Parathyroid adenoma (tissue), 2 donors: ENCODE measurements at regions not wholly inside any gene's neighbourhood (a gene's known extent, or its start where the extent isn't known, plus 50 kb on each side); places are given as distances from the start of the nearest gene placed in this dataset.

Experiments
- H2AFZ ChIP-seq: fragments of 300-600 bp; sonication (generic); one replicate; pipeline ENCODE4 v1.7.0; 2017; ENCODE audit warnings: antibody characterized with exemption, mild to moderate bottlenecking
- H3K27ac ChIP-seq: fragments of 300-600 bp; sonication (generic); one replicate; pipeline ENCODE4 v1.7.0; 2017
- H3K27me3 ChIP-seq: fragments of 300-600 bp; sonication (generic); one replicate; pipeline ENCODE4 v1.7.0; 2017; ENCODE audit warnings: low read length; ENCODE audit not compliant: control insufficient read depth, insufficient read depth
- H3K36me3 ChIP-seq: fragments of 300-600 bp; sonication (generic); one replicate; pipeline ENCODE4 v1.7.0; 2017; ENCODE audit warnings: low read length; ENCODE audit not compliant: control insufficient read depth, insufficient read depth
- H3K4me1 ChIP-seq: fragments of 300-600 bp; sonication (generic); one replicate; pipeline ENCODE4 v1.7.0; 2017; ENCODE audit warnings: control low read depth
- H3K4me2 ChIP-seq: fragments of 300-600 bp; sonication (generic); one replicate; pipeline ENCODE4 v1.7.0; 2017; ENCODE audit warnings: low read length
- H3K4me3 ChIP-seq: fragments of 300-600 bp; sonication (generic); one replicate; pipeline ENCODE4 v1.7.0; 2017; ENCODE audit warnings: low read depth, low read length
- H3K79me2 ChIP-seq: fragments of 300-600 bp; sonication (generic); one replicate; pipeline ENCODE4 v1.7.0; 2017; ENCODE audit warnings: control low read depth
- H3K9ac ChIP-seq: fragments of 300-600 bp; sonication (generic); one replicate; pipeline ENCODE4 v1.7.0; 2017; ENCODE audit warnings: mild to moderate bottlenecking
- H3K9me3 ChIP-seq: fragments of 300-600 bp; sonication (generic); one replicate; pipeline ENCODE4 v1.7.0; 2017; ENCODE audit warnings: low read length; ENCODE audit not compliant: control insufficient read depth
- CTCF ChIP-seq: fragments of 300-600 bp; sonication (generic); IDR thresholded peaks from one replicate; pipeline ENCODE4 v1.7.0; 2017; ENCODE audit warnings: antibody characterized with exemption, mild to moderate bottlenecking
- donor health status: primary hyperparathyroidism.

- no peak for TF ChIP-seq CTCF
- no peak overlapping the region for H2AFZ ChIP-seq
- no peaks in the 10 kb centered on the region for H3K9me3 ChIP-seq
Measured at GRCh38 chr2:195428673-195429072, 228.4 kb upstream of the SLC39A10 start.

GRCh38 chr2:195425328-195425727, 231.7 kb upstream of the SLC39A10 start:
- Histone ChIP-seq H3K4me3 (no peak overlapping the region), H2AFZ (no peak overlapping the region), H3K4me2 (no peak overlapping the region), H3K4me1 (no peaks in the 10 kb centered on the region), H3K9me3 (no peaks in the 10 kb centered on the region), H3K27me3 (no peaks in the 10 kb centered on the region), H3K9ac (no peak overlapping the region), H3K79me2 (no peaks in the 10 kb centered on the region), H3K36me3 (no peaks in the 10 kb centered on the region), H3K27ac (no peak overlapping the region)
- TF ChIP-seq CTCF = no peak

More at GRCh38 chr2:195428673-195429072, 228.4 kb upstream of the SLC39A10 start:
- Histone ChIP-seq H3K27me3 (no peaks in the 10 kb centered on the region), H3K27ac (no peak overlapping the region), H3K4me2 (no peak overlapping the region), H3K36me3 (no peaks in the 10 kb centered on the region), H3K9ac (no peak overlapping the region), H3K4me1 (no peaks in the 10 kb centered on the region), H3K79me2 (no peaks in the 10 kb centered on the region), H3K4me3 (no peak overlapping the region)

GRCh38 chr2:195419033-195419432, 238.0 kb upstream of the SLC39A10 start:
- Histone ChIP-seq H3K36me3 (no peaks in the 10 kb centered on the region), H3K27ac (no peak overlapping the region), H3K27me3 (no peaks in the 10 kb centered on the region), H3K4me1 (no peaks in the 10 kb centered on the region), H3K4me3 (no peak overlapping the region), H3K9me3 (no peaks in the 10 kb centered on the region), H3K4me2 (no peak overlapping the region), H3K79me2 (no peaks in the 10 kb centered on the region), H3K9ac (no peak overlapping the region), H2AFZ (no peak overlapping the region)
- TF ChIP-seq CTCF = no peak

GRCh38 chr2:195414537-195415100, 242.4 kb upstream of the SLC39A10 start:
- H3K4me1 ChIP-seq = no peaks in the 10 kb centered on the region
- no peak overlapping the region for H3K4me2 ChIP-seq
- no peaks in the 10 kb centered on the region for H3K36me3 ChIP-seq
- H3K9me3 ChIP-seq = no peaks in the 10 kb centered on the region
- no peak overlapping the region for H3K9ac ChIP-seq
- H3K4me3 ChIP-seq = no peak overlapping the region
- no peak overlapping the region for H2AFZ ChIP-seq
- no peaks in the 10 kb centered on the region for H3K79me2 ChIP-seq
- no peaks in the 10 kb centered on the region for H3K27me3 ChIP-seq
- no peak for TF ChIP-seq CTCF
- no peak overlapping the region for H3K27ac ChIP-seq

- Histone ChIP-seq H3K36me3 (no peaks in the 10 kb centered on the region), H3K27me3 (no peaks in the 10 kb centered on the region), H3K9ac (no peak overlapping the region), H3K4me1 (no peaks in the 10 kb centered on the region), H3K4me2 (no peak overlapping the region), H3K4me3 (no peak overlapping the region), H3K9me3 (no peaks in the 10 kb centered on the region), H3K79me2 (no peaks in the 10 kb centered on the region), H3K27ac (no peak overlapping the region), H2AFZ (no peak overlapping the region)
- TF ChIP-seq CTCF = no peak
Measured at GRCh38 chr2:195413944-195414343, 243.1 kb upstream of the SLC39A10 start.
